Adrenal gland (tissue), 9 donors: ENCODE measurements at regions not wholly inside any gene's neighbourhood (a gene's known extent, or its start where the extent isn't known, plus 50 kb on each side); places are given as distances from the start of the nearest gene placed in this dataset.

Experiments
- DNase-seq, 7 donors: peaks; one replicate each; pipeline ENCODE4 v3.0.0-alpha.2; 2019 to 2020
- H3K27ac ChIP-seq, 5 donors: fragments of 200-600 bp; sonication (generic) in 4 of 5; 1 replicate in 3 of 5; 2 replicates in 2 of 5; pipeline versions ENCODE4 v1.5.1 to v1.8.0; 2016 to 2020; ENCODE audit warnings: mild to moderate bottlenecking in 1 of 5
- H3K27me3 ChIP-seq: fragments of 200-600 bp; 2 replicates; pipeline ENCODE4 v1.8.0; 2021
- H3K36me3 ChIP-seq, 2 donors: fragments of 200-600 bp; replicated peaks in 1 of 2; 1 replicate in 1 of 2; 2 replicates in 1 of 2; pipeline versions ENCODE4 v1.5.1 to v1.8.0; 2018 to 2022
- H3K4me1 ChIP-seq, 2 donors: fragments of 200-600 bp; replicated peaks in 1 of 2; 1 replicate in 1 of 2; 2 replicates in 1 of 2; pipeline versions ENCODE4 v1.5.1 to v1.8.0; 2018 to 2021
- H3K4me3 ChIP-seq, 4 donors: fragments of 200-600 bp; sonication (generic) in 3 of 4; one replicate each; pipeline ENCODE4 v1.5.1; 2016 to 2018
- H3K9me3 ChIP-seq, 3 donors: fragments of 200-600 bp; sonication (generic) in 1 of 3; replicated peaks in 1 of 3; 1 replicate in 2 of 3; 2 replicates in 1 of 3; pipeline versions ENCODE4 v1.5.1 to v1.8.0; 2016 to 2021
- CTCF ChIP-seq, 6 experiments: fragments of 450-650 bp in 4 of 6; fragments of 200-600 bp in 2 of 6; sonication (generic) in 1 of 6; IDR thresholded peaks; 1 replicate in 5 of 6; 2 replicates in 1 of 6; pipeline versions ENCODE4 v1.5.1 to v1.8.0; 2016 to 2021; ENCODE audit warnings: antibody characterized with exemption in 6 of 6, mild to moderate bottlenecking in 2 of 6, moderate library complexity in 1 of 6
- POLR2A ChIP-seq, 2 donors: fragments of 450-650 bp; IDR thresholded peaks; one replicate each; pipeline ENCODE4 v1.6.1; 2017; ENCODE audit warnings: antibody characterized with exemption in 2 of 2, mild to moderate bottlenecking in 2 of 2, moderate library complexity in 1 of 2
- WGBS, 4 donors: extraction: QIAGEN DNeasy Blood & Tissue Kit in 2 of 4; methylation state at CpG; one replicate each; pipeline versions ENCODE4 v1.1.5 to v1.1.7; 2013 to 2017; 5-methylcytosine and 5-hydroxymethylcytosine counted together
- intact Hi-C, 2 donors: fragments of 100-400 bp; cut with DNase I; formaldehyde crosslinking; loops; one replicate each; pipeline versions ENCODE4 v1.14.1 to v1.15.0; 2022 to 2023
- donor health status: healthy with polysubstance abuse.
- donor health status: Bipolar disorder and iron deficiency.
- donor health status: DM: yes; HTN: yes; CAD: no.
- donor health status: DM: no; HTN: no; CAD: no.
- donor health status: DM: no; HTN: no; CAD: no.

GRCh38 chrX:115367455-115367854 is 77.9 kb downstream of the LUZP4 start:
- Histone ChIP-seq H3K9me3 (no peaks in the 10 kb centered on the region), H3K27ac (no peak overlapping the region), H3K27me3 (peaks cover 16% of the 10 kb centered on the region), H3K4me1 (peaks cover 0 to 4% of the 10 kb centered on the region in 2 donors), H3K4me3 (no peak overlapping the region), H3K36me3 (no peaks in the 10 kb centered on the region)
- no peak for TF ChIP-seq POLR2A (IDR thresholded peaks at IDR 0.05)
- TF ChIP-seq CTCF (IDR thresholded peaks at IDR 0.05): no peak
- no peak for DNase-seq
- 65 to 93% (median 75%) methylated on average over 2 to 6 of the region's 6 CpGs for WGBS, 4 donors
- intact Hi-C loops: no loop called here

- intact Hi-C loops: no loop called here
- 39 to 53% (median 43%) methylated on average over 2 of the region's 2 CpGs for WGBS, 4 donors
These were observed 78.4 kb downstream of the LUZP4 start for GRCh38 chrX:115367951-115368350.

GRCh38 chrX:115368876-115369275 is 79.4 kb downstream of the LUZP4 start:
- peaks cover 11% of the 10 kb centered on the region for H3K27me3 ChIP-seq
- H3K27ac ChIP-seq: no peak overlapping the region
- TF ChIP-seq CTCF (IDR thresholded peaks at IDR 0.05) (no peak), POLR2A (IDR thresholded peaks at IDR 0.05) (no peak)
- peaks cover 0 to 4% of the 10 kb centered on the region in 2 donors for H3K4me1 ChIP-seq
- DNase-seq: no peak
- H3K36me3 ChIP-seq: no peaks in the 10 kb centered on the region
- no peak overlapping the region for H3K4me3 ChIP-seq
- intact Hi-C loops: no loop called here
- WGBS, 4 donors: 24 to 46% (median 42%) methylated on average over 2 of the region's 2 CpGs
- H3K9me3 ChIP-seq: no peaks in the 10 kb centered on the region

More at GRCh38 chrX:115367951-115368350, 78.4 kb downstream of the LUZP4 start:
- DNase-seq: no peak
- H3K27ac ChIP-seq: no peak overlapping the region
- H3K4me1 ChIP-seq: peaks cover 0 to 4% of the 10 kb centered on the region in 2 donors
- no peaks in the 10 kb centered on the region for H3K9me3 ChIP-seq
- peaks cover 11% of the 10 kb centered on the region for H3K27me3 ChIP-seq
- TF ChIP-seq CTCF (IDR thresholded peaks at IDR 0.05): no peak
- TF ChIP-seq POLR2A (IDR thresholded peaks at IDR 0.05): no peak
- no peaks in the 10 kb centered on the region for H3K36me3 ChIP-seq
- no peak overlapping the region for H3K4me3 ChIP-seq

- intact Hi-C loops: no loop called here
These were observed 82.6 kb downstream of the LUZP4 start for GRCh38 chrX:115372152-115372551.

More at GRCh38 chrX:115372152-115372551, 82.6 kb downstream of the LUZP4 start:
- Histone ChIP-seq H3K36me3 (no peaks in the 10 kb centered on the region), H3K4me3 (no peak overlapping the region), H3K4me1 (peaks cover 0 to 4% of the 10 kb centered on the region in 2 donors), H3K27me3 (peaks cover 11% of the 10 kb centered on the region), H3K27ac (no peak overlapping the region), H3K9me3 (no peaks in the 10 kb centered on the region)
- 28 to 40% (median 30%) methylated on average over 4 of the region's 4 CpGs for WGBS, 4 donors
- DNase-seq: no peak
- TF ChIP-seq POLR2A (IDR thresholded peaks at IDR 0.05) (no peak), CTCF (IDR thresholded peaks at IDR 0.05) (no peak)
